Daoy (cell line): ENCODE measurements at regions not wholly inside any gene's neighbourhood (a gene's known extent, or its start where the extent isn't known, plus 50 kb on each side); places are given as distances from the start of the nearest gene placed in this dataset.
"Not testable (repeated sequence)": the region's sequence is repeated elsewhere in the genome, so short reads cannot be mapped to it uniquely, and the experiment has no call there.

Experiments used
- DNase-seq: peaks from one replicate; pipeline ENCODE4 v3.0.0-alpha.2; 2015; ENCODE audit warnings: low read depth

DNA sequence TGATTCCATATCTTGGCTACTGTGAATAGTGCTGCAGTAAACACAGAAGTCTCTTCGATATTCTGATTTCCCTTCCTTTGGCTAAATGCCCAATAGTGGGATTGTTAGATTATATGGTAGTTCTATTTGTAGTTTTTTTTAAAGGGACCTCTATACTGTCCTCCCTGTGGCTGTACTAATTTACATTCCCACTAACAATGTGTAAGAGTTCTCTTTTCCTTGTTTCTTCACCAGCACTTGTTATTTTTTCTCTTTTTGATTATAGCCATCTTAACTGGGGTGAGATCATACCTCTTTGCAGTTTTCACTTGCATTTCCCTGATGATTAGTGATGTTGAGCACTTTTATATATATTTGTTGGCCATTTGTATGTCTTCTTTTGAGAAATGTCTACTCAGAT lies 102.0 kb downstream of the CARTPT start:
- no peak for DNase-seq

DNA sequence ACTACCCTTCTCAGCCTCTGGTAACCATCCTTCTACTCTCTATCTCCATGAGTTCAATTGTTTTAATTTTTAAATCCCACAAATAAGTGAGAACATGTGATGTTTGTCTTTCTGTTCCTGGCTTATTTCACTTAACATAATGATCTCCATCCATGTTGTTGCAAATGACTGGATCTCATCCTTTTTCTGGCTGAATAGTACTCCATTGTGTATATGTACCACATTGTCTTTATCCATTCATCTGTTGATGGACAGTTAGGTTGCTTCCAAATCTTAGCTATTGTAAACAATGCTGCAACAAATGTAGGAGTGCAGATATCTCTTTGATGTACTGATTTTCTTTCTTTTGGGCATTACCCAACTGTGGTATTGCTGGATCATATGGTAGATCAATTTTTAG lies 103.0 kb downstream of the CARTPT start:
- not testable (repeated sequence) for DNase-seq

DNA sequence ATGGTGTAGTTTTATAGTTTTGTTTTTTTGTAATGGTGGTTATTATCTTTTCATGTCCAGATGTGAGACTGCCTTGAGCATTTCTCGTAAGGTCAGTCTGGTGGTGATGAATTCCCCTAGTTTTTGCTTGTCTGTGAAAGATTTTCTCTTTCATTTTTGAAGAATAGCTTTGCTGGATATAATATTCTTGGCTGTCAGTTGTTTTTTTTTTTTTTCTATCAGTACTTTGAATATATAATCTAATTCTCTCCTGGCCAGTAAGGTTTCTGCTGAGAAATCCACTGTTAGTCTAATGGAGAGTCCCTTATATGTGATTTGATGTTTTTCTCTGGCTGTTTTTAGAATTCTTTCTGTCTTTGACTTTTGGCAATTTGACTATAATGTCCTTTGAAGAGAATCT lies 106.9 kb downstream of the CARTPT start:
- DNase-seq: no peak

DNA sequence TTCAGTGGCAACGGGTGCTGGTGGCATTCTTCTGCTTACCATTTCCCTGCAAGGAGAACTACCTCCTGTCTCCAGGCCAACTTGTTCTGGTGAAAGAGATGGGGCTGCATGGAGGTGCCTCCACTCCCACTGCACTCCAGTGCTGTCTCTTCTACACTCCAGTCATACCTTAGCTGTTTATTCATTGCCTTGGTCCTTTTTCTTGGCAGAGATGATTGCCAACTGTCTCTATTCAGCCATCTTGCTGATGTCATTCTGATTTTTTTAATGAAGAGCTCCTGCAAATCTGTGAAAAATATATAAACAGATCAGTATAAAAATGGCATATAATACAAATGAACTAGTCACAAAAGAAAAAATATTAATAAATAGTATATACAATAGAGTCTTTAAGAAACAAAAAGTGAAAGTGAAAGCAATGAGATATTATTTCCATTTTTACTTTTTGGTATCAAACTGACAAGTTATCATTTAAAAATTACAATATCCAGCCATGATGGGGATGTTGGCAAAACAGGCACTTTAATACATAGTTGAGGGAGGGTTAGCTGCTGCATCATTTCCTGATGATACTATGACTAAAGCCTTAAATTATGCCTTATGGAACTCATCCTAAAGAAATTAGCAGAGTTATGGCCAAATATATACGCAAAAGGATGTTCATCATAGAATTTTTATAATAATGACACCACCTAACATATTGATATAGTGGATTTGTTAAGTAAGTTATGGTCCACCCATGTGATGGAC lies 109.4 kb downstream of the CARTPT start:
- DNase-seq: no peak

DNA sequence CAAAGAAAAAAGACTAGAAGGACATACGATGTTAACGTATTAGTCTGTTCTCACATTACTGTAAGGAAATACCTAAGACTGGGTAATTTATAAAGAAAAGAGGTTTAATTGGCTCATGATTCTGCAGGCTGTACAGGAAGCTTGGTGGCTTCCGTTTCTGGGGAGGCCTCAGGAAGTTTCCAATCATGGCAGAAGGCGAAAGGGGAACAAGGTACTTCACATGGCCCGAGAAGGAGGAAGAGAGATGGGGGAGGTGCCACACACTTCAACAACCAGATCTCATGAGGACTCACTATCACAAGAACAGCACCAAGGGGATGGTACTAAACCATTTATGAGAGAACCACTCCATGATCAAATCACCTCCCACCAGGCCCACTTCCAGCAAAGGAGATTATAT lies 110.1 kb downstream of the CARTPT start:
- DNase-seq: no peak

DNA sequence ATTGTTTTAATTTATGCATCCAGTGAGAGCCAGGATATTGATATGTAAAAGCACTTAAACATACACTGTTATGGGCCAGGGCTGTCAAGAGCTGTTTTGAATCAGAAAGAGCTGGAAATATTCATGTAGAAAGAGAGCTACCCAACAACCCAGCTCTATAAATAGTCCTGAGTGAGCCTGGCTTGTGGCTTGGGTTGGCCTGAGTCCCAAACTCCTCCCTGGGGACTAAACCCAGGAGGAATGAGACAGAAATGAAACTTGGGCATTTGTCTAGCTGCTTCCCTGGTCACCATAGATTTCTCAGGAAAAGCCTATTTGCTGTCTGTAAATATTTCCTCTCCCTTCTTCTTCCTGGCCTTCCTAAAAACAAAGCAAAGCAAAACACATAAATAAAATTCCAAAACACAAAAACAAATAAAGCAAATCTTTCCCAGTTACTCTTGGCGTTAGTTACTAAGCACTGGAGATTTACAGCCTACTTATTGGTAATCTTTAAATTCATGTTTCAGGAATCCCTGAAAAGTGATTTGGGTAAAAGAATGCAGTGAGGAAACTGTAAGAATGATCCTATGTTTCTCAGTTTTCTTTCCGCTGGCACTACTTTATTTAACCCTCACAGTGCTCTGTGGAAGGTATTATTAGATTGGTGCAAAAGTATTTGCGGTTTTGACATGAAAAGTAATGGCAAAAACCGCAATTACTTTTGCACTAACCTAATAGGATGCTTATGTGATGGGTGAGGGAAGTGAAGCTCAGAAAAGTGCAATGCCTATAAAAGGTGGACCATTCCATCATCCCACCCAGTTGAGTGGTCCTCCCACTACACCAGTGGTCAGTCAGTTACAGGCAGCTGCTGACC lies 111.8 kb downstream of the CARTPT start:
- peak; percentile 87 for DNase-seq

DNA sequence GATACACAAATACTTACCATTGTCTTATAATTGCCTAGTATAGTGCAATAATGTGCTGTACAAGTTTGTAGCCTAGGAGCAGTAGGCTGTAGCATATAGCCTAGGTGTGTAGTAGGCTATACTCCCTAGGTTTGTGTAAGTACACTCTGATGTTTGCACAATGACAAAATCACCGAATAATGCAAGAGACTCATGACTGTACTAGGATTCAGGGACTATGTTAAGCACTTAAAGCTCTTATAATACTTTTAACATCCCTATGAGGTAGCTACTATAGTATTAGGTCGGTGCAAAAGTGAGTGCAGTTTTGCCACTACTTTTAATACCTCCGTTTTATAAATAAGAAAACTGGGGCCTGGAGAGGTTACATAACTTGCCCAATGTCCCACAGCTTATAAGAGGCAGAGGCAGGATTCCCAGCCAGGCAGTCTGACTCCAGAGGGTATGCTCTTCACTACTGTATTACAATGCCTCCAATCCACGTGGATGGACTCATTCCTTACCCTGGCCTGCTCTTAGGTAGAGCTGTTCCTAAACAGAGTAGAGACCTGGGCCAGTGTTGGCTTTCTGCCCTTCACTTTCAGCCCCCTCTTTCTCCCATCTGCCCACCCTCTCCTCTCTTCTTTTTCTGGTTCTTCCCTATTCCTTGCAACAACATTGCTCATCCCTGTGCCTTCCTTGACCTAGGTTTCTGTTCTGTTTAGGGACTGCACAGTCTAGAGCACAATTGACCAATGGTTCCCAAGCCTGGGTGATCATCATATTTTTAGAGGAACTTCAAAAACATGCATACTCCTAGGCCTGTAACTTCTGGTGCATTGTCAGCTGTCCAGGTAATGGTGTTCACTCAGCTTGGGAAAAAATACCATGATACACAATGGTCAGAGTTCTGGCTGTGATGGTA lies 114.0 kb downstream of the CARTPT start:
- no peak for DNase-seq

DNA sequence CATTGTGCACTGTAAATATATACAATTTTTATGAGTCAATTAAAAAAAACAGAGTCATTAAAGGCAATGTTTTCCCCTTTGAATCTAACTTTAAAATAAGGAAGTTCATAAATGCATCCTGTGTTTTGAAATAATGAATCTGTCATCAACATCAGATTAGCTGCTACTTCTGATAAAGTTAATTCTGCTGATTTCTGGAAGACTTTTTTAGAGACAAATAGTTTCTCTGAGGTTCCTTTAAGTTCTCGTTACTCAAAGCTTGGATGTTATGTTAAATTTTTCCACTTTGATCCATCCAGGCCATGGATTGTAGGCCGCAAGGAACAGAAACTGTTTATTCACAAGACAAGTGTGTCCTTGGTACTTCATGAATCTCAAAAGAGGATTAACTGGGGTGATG lies 115.5 kb downstream of the CARTPT start:
- DNase-seq: no peak

DNA sequence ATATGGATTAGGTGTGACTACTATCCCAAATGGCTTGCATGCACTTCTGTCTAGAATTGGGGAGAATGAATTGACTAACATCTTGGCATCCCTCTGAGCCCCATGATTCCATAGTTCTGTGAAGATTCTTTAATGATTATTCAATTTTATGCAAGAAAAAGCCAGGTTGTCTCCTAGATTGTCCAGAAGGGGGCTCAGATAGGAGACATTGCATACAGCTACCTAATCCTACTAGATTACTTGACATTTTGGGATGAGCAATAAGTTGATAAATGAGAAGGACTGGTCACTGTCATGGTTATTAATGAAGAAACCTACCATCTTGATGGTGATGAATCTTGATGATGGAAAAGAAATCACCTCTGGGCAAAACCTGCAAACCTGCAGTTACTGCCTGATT lies 117.0 kb downstream of the CARTPT start:
- DNase-seq: no peak

DNA sequence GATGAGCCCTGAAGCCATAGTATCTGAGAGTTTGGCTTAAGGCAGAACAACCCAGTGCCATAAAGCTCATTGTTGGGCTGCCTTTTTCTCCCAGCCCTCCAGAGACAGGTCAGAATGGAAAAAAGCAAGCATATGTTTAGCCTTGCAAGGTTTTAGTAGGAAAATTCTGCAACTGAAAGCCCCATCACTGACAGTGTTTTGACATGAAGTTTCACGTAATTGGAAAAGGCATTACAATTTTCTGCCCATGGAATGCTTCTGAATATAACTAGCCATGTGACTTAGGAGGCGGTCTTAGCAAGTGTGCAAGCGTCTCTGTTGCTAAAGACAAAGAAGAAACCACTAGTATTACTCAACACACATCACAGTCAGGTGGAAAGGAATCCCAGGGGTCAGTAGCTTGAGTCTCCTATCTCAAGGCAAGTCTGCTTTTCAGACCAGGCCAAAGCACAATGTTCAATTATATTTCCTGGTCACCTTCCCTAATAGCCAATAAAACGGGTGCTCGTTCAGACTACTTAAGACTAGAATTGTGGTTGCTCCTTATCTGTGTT lies 117.6 kb downstream of the CARTPT start:
- DNase-seq: no peak

DNA sequence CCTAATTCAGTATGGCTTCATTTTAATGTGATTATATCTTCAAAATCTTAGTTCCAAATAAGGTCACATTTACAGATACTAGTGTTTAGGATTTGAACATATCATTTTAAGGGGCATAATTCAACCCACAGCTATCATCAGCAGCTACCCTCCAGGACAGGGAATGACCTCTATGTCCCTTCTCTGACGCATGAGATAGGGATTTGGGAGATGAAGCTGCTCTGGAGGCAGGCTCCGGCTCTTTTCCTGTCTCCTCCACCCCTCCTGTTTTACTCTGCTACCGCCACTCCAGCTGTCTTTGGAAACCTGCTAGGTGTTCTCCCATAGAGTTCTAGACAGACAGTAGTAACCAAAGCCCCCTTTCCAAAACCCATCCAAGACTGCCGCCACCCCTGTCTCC lies 119.2 kb downstream of the CARTPT start:
- no peak for DNase-seq

DNA sequence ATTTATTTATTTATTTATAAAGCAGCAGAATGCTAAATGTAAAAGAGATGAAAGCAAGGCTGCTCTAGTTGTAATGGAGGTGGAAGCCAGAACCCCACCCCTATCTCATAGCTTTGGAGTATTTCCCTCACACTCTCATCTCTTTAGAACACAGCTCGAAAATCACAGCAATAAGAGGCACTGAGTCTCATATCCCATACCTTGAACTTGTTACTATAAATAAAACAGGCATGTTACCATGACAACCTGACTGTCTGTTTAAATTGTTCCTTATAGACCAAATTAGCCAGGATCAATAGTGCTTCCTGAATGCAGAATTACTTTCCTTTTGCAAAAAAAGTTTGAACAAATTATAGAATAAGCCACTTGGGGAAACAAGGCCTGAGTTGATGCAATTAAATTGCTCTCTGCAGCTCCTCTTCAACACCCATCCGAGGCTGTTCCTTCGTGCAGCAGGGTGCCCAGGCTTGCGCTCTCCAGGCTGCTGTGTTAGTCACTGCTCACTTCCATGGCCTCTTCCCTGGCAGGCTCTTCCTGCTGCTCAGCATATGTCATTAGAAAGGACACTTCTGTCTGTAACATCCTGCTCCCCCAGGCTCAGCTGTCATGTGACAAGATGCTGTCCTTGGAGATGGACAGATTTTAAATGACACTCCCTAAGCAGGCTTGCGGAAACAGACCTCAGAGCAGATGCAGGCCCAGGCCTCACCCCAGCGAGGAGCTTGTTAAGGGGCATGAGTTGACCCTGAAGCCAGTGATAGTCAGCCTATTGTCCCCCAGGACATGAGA lies 120.2 kb downstream of the CARTPT start:
- DNase-seq: no peak

DNA sequence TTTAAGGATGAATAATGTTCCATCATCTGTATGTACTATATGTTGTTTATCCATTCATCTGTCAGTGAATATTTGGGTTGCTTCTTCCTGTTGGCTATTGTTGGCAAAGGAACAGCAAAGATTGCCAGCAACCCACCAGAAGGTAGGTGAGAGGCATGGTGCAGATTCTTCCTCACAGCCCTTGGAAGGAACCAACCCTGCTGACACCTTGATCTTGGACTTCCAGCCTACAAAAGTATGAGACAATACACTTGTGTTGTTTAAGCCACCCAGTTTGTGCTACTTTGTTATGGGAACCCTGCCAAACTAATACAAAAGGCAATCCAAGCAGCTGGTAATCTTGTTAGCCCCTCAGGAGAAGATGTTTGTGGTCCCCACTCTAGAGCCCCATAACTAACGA lies 122.0 kb downstream of the CARTPT start:
- DNase-seq: no peak

DNA sequence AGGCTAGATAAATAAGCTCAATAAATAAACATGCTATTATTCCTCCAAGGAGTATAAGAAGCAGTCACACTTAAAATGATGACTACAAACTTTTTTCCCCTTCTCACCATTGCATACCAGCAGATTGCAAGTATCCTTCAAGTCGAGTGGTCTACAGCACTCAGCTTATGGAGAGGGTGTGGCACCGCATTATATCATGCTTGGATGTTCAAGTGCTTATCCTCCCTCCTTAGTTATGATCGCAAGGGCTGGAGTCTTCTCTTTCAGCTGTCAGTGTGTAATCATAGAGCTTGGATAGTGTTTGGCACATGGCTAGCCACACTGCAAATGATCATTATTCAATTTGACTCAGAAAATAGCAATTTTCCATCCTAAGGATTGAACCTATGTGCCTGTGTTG lies 124.0 kb downstream of the CARTPT start:
- DNase-seq: no peak

DNA sequence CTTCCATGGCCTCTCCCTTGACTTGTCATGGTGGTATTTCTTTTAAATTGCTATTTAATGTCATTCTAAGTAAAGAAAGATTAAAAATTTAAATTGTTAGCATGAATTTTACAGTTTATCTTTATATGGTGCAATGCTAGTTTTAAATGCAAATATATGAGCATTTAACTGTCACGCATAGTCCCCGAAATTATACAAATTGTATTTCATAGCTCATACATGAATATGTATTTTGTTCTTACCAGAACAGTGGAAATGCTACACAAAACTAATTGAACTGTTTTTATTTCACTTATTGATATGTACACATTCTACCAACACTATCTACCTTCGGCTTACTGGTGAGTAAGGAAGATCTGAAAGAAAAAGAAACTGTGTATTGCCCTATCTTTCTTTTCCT lies 125.8 kb downstream of the CARTPT start:
- DNase-seq: no peak

DNA sequence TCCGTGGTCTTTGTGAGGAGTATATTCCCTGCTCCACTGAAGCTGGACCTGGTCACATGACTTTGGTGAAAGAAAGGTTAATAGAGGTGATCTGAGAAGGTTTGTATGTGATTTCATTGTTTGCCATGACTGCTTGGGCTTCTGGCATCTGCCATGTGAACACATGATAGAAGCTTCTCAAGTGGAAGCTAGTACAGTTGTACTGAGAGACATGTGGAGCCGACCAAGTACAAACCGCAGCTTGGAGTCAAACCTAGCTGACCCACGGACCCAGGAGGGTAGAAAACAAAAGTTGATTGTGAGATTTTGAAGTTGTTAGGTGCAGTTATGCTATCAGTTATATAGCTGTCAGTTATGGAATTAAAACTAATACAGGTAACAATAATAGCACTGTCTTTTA lies 140.4 kb downstream of the CARTPT start:
- no peak for DNase-seq

DNA sequence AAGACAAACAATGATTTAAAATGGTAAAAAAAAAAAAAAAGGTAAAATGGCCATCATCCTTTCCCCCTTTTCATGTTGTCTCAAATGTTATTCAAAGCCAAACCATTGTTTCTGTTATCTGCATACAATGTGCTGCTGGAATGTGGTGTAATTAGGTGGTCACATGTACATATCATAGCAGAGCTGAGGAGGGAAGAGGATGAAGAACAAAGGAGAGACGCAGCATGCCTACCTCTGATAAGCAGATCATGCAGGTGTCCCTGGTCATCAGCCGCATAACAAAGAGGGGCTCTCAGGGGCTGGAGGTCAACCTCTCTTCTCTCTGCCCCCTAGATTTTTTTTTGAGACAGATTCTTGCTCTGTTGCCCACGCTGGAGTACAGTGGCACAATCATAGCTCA lies 141.0 kb downstream of the CARTPT start:
- no peak for DNase-seq

DNA sequence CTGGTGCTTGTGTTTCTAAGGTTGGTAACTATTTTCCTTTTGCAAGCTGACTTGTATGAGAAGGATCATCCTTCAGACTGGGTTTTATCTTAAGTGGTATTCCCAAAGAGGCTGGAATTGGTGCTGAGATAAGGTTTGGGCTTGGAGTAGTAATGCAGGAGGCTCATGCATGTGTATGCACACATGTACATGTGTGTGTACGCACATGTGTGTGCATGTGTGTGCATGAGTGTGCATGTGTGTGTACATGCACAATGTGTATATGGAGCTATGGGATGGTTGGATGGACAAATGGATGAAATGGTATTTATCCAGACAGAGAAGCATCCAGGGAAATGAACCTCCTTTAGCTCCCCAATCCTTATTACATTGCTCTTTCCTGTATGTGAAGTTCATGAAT lies 142.6 kb downstream of the CARTPT start:
- no peak for DNase-seq

DNA sequence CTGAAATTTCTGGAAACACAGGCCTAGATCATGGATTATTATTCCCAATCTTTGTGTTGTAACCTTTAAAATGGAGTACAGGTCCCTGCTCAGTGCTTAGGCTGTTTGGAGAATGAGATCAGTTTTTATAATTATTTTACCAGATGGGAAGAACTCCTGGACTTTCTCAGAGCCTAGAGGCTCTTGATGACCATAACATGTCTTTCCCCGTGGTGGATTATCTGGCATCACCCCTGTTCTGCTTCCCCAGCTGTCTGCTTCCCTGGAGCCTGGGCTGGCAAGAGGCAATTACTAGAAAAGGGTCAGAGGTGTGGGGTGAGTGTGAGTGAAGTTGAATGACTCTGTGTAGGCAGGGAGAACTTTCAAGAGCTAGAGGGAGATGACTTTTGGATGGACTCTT lies 143.0 kb downstream of the CARTPT start:
- DNase-seq: no peak

DNA sequence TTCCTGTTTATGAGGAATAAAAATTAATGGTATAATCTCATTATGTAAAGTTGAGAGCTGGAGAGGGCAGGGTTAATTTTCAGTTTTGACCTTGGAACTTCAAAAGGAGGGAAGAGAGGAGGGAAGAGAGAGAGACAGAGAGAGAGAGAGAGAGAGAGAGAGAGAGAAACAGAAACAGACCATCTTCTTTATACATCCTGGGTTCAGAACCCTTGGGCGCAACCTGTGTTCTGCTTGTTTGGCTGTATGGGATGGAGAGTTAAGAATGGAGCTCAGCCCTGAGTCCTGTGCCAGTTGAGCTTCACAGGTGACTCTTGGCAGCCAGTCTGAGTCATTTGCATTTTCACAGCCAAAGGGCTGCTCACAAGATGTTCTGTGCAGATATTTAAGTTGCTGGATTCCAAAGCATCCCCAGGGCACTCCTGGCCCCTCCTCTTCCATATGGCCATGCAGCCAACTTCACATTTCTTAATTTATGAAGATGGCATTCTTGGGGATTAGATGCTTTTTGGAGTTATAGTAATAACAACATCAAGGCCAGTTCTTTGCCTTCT lies 143.5 kb downstream of the CARTPT start:
- no peak for DNase-seq
